ENCODE measurements at regions not wholly inside any gene's neighbourhood (a gene's known extent, or its start where the extent isn't known, plus 50 kb on each side); places are given as distances from the start of the nearest gene placed in this dataset.
"Not testable (repeated sequence)": the region's sequence is repeated elsewhere in the genome, so short reads cannot be mapped to it uniquely, and the experiment has no call there.

DNA sequence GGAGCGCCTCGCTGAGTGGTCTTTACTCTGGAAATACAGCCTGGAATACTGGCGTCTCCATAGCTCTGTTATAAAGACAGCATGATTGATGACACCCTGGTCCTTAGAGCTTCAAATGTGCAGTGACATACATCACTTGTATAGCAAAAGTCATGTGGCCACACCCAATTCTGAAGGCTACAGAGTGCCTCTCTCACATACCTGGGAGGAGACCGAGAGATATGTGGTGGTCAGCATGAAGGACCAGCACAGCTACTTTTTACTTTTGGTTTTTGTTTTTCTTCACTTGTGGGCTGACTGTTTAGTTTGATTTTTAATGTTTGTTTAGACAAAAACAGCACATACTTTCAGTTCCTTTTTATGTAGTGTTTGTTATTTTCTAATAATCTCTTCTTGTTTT, 938.5 kb upstream of the SOX11 start:
- no peak for DNase-seq

DNA sequence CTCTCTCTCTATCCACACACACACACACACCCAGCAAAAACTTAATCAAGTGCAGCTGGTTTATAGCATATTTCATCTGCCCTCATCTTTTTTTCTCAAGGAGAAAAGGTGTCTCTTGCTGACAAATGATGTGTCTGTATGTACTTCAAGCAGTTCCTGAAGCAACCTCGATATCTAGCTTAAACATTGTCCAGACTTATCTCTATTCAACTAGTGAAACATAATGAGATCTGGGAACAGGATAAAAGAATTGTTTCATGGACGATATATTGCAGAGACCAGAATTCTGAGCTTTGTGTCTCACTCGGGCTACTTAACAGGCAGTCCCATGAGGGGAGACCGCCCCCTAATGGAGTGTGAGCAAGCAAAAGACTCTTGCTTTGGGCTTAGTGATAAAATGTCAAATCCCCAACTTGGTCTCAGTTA, 929.2 kb upstream of the SOX11 start:
- DNase-seq, result no peak

DNA sequence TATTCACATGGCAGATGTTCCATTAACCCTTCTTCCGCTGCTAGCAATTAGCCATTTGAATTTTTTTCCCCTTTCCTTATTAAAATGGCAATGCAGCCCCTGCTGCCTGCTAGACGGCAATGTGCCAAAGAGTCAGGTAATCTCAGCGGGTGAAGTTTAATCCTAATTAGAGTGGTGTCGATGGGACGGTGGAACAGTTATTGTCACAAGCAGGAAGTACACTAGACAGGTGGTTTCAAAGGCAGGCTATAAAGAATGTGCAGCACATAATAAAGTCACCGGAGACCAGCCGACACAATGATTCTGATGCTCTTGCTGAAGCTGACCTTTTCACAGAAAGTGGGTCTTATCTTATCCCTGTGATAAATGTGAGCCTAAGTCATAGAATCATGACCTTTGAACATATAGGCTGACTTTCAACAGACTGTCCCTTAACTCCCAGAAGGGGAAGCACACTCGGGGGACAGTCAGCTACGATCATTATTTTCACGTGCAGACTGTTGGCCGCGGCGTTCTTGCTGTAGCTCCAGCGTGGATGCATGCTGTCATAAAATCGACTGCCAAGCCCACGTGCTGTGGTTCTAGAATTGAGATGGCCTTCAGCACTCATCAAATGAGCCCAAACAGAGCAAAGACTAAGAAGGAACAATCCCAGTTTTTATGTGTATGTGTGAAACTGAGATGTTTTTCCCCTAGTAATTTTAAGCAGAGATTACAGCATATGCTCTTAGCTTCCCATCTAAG, 926.2 kb upstream of the SOX11 start:
- no peak for DNase-seq

DNA sequence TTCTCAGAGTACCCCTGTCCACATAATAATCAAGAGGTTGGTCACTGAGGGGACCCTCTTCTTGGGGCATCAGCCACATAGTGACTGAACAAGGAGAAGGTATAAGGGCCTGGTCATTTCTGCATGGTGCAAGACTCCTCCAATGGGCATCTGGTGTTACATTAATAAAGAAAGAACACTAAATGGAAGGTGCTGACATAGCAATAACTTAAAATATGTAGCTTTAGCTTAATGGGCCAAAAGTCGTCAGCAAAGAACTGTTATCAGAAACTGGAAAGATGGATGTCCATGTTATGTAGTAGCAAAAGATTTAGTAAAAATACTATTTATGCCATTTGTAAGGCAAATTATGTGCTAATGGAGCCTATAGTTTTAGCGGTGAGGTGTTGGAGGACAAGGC, 916.5 kb upstream of the SOX11 start:
- no peak for DNase-seq

DNA sequence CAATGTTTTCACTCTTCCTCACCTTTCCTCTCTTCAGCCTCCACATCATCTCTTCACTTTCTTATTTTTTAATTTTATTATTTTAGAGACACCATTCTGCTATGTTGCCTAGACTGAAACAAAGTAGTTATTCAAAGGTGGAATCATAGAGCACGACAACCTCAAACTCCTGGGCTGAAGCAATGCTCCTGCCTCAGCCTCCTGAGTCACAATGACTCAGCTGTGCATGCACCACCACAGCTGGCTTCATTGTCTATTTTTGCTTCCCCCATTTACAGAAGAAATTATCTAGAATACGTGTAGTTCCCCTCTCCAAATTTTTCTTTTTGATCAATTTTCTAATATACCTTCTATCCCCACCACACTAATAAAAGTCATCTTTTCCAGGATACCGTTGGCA, 911.5 kb upstream of the SOX11 start:
- no peak for DNase-seq

DNA sequence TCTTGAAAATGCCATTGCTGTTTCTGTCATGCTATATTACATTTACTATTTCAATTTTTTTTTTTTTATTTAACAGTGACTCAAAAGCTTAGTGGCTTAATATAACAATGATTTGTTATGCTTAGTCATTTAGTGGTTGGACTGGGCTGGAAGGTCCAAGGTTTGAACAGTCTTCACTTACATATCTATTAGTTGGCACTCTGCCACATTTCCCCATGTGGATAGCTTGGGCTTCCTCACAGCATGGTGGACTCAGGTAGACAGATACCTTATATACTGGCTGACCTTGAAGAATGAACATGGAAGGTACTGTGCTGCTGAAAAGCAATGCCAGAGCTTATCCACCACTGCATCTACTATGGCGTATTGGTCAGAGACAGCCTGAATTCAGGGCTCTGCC, 909.5 kb upstream of the SOX11 start:
- DNase-seq, result no peak

DNA sequence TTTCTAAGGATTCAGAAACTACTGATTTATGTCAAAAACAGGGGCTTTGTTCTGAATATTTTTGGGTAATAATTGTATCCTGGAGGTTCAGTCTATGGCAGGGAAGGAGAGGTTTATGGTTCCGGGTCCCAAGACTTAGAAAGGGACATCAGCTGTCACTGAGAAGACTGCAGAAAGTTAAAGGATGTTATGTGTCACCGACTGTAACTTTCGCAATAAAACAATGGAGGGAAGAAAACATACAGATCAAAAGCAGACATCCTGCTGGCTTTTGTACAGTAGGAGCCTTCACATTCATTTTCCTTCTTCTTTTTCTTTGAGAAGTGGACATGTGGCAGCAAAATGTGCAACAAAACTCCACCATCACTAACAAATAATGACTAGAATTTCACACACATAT, 900.7 kb upstream of the SOX11 start:
- no peak for DNase-seq

DNA sequence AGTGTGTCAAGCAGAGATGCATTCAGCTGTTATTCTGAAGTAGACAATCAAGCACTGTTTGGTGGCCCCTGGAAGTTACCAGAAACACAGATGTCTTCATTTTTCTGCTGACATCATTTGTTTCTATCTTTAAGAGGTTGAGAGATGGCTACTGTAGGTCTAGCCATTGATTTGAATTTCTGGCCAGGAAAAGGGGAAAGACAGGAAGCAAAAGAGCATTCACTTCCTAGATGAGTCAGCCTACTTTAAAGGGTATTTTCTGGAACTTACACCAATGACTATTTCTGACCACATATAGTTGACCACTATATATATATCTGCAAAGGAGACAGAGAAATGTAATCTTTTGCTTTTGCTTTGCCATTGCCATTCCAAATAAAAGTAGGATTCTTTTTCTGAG, 900.1 kb upstream of the SOX11 start:
- no peak for DNase-seq

DNA sequence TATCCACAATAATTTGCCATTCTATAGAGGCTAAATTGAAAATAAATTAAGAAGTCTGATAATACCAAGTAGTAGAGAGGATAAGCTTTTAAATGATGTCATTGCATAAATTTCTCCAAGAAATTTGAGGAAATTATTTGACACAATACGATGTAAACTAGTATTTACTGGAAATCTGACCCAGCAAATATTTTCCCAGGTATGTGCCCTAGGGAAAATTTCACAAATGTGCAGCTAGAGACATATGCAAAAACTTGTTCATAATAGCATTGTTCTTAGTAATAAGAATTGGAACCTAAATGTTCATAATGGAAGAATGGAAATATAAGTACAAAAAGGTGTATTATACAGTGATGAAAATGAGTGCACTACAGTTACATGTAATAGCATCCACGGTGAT, 888.8 kb upstream of the SOX11 start:
- DNase-seq, result no peak

DNA sequence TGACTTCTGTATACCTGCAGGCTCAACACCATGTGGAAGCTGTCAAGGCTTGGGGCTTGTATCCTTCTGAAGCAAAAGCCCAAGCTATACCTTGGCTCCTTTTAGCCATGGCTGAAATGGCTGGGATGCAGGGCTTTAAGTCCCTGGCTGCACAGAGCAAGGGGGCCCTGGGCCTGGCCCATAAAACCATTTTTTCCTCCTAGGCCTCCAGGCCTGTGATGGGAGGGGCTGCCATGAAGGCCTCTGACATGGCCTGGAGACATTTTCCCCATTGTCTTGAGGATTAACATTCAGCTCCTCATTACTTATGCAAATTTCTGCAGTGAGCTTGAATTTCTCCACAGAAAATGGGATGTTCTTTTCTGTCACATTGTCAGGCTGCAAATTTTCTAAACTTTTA, 878.0 kb upstream of the SOX11 start:
- not testable (repeated sequence) for DNase-seq

DNA sequence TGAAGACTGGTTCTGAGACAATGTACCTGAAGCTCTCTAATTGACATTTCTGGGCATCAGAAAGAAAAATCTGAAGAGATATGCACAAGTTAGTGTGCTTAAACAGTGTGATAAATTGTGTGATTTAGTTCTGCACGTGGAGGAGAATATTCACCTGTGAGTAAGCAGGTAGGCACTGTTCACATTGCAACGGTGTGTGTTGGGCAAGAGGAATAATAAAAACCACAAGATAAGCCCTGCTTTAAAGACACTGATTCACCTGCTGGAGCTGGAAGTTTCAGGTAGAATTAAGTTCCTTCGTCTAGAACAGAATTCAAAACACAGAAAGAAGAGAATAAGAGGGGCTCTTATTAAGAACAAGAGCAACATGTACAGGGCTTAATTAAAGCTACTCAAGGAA, 864.3 kb upstream of the SOX11 start:
- DNase-seq, result no peak

DNA sequence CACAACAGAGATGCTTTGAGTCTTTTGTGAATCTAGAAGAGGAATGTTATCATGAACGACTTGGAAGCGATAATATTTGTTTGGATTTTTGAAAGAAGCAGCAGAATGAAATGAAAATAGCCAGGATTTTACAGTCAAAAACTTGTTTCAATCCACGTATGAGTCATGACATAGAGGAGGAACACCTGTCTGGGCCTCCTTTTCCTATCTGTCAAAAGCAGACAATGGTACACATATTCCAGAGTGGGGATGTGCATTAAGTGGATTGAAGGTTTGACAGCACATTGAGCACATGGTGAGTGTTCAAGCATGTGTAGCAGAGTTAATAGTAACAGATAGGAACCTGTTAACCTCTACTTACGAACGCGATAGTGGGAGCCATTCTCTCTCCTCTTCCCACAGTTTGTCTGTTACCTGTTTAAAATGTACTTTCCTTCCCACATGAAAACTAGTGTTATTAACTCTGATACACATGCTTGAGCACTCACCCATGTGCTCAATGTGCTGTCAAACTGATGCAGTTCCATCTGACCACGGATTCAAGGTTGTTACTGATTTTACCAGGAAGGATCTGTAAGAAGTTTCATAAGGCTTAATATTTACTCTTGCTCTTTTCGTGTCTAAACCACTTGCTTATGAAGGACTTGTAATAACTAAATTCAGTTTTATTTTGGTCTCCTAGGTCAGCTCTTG, 863.4 kb upstream of the SOX11 start:
- no peak for DNase-seq

DNA sequence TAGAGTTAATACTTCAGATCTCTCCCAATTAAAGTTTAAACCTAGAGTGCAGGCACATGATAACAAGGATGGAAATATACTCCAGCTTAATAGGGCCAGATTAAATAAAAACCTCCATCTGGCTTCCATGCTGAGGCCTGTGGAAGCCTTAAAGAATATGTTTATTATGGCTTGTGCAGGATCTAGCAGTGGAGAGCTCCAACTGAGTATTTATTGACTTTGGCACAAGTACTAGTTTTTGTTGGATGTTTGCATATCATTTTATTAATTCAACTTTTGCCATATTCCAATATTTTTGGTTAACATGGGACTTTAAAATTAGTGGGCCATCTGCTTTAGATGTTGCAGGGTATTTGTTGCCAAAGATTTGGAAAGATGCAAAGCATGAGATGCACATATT, 860.4 kb upstream of the SOX11 start:
- DNase-seq, result no peak

DNA sequence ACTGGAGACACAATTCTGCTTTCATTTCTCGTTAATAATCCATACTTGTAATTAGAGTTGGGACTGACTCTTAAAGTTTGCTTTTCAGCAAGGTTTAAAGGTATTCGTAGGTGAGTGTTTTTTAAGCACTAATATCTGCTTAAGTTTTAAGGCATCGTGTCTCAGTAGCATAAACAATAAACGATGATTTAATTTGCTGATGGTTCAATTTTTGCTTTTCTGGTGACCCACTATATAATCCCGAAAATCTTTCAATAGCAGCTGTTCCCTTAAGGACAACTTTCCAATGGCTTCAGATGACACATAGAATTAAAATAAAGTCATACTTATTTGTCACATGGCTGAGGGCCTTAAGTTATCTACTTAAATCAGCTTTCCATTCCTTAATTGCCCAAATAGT, 859.5 kb upstream of the SOX11 start:
- DNase-seq, result no peak

DNA sequence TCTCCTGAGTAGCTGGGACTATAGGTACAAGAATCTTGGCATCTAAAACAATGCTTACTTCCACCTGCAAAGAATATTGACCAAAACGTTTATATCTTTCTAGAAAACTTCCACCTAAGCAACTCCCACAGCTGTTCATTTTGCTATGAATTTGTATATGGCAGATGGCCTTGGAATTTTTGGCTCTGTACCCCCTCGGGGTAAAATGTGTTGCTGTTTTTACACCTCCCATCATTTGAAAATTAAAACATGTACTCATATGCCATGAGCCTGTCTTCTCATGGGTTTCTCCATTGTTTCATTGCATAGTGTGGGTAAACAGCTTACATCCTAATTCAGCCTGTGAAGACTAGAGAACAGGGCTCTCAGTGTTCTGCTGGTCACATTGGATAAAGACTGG, 853.6 kb upstream of the SOX11 start:
- no peak for DNase-seq

DNA sequence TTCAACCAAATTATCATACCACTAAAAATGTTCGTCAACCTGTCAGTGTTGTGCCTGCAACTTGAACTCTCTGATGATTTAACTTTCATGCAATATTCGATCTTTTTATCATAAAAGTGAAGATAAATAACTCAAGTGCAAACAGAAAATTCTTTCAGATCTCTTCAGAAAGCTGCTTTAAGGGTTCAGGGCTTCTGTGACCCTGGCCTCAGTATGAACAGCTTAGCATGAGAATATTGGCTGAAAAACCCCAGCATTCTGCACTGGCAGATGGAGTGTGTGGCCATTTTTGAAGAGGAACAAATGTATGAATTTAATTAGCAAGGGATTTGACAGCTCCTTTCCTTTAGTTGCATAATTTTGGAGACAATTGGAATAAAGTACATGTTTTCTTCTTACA, 851.4 kb upstream of the SOX11 start:
- DNase-seq, result no peak

DNA sequence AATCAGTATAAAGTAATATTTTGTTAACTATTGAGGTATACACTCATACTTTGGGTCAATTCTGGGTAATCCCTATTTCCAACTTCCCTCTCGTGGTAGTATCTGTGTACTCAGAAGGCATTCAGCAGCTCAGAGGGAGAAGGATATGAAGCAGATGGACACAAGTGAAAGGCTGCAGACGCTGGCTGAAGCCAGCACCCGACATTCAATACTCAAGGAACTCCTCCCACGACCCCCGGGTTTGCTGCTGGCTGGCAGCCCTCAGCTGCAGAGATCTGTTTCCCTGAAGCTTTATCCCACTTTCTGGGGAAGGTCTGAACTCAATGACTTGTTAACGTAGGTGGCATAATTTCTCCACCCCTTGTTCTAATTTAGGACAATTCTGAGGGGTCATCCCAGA, 847.3 kb upstream of the SOX11 start:
- DNase-seq, result no peak

DNA sequence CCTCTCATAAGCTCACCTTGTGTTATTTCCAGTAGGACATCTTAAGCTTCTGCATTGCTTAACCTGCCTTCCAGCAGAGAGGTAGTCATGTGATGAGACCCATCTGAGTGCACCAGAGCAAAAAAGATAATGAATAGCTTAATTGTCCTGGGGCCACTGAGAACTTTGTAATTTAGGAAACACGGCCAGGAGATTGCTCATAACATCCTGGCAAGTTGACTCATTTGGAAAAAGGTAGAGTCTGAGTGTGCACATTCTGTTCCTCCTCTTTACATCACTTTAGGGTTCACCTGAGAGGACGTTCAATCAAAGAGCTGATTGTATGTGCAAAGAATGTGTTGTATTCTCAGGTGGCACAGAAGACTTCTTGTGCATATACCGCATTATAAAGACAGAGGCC, 830.2 kb upstream of the SOX11 start:
- DNase-seq, result no peak

DNA sequence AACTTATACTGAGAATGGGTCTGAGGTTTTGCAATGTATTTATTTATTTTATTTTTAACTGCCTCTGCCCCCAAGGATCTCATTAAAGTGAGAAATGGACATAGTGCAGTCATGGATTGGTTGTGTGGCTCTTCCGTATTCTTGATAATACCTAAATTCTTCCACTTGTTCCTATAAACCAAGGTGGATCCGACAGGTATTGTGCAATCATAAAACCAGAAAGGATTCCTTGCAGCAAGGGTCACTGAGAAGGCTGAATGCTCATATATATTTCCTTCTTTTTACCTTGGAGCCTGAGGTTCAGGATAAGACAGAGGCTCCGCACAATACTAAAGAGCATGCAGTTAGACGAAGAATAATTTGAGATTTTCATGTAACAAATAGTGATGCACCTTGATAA, 826.0 kb upstream of the SOX11 start:
- no peak for DNase-seq

DNA sequence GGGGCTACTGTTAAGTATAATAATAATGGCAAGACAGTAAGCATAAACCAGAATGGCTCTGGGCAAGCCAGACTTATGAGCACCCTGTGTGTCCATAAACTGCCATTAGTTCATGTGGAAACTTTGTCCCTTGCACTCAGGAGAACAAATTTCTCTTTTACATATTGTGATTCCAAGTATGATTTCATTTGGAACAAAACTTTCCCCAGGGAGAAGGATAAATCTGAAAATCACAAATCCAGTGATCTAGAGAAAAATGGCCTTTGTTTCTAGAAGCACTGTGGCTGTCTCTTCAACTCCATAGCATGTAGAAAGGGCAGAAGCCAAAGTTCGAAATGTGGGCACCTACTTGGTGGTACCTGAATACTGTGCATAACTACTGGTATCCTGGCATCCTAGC, 823.7 kb upstream of the SOX11 start:
- no peak for DNase-seq

DNA sequence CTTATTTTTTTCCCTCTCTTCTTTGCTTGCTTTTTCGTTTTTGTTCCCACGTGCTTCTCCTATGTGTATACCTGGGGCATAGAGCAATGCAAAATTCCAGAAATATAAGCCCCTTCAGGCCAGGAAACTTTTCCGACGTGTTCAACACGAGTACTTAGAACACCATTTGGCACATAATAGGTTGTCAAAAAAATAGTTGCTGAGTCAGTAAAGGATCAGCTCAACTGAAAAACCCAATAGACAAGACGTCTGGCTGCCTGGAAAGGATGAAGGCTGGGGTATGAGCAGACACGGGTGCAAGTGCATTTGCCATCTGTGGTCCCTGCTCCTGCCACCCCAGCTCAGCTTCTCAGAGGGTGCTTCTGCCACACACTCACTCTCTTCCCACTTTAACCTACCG, 823.0 kb upstream of the SOX11 start:
- no peak for DNase-seq

DNA sequence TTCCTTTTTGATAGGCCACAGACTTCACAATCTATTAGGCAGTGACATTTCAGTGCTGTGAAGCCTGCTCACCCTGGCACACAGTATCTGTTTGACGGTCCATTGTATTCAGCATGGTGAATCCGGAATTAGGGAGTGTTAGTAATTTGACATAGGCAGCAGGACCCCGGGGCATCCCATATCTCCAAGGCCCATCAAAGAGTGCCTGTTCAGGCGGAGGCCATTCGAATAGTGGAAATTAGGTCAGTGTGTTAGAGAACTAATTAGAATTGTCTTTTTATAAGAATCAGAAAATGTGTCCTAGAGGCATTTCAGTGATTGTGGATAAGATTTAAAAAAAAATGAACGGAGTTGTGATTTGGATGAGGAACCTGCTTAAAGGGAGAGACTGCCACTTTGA, 818.8 kb upstream of the SOX11 start:
- DNase-seq, result no peak

DNA sequence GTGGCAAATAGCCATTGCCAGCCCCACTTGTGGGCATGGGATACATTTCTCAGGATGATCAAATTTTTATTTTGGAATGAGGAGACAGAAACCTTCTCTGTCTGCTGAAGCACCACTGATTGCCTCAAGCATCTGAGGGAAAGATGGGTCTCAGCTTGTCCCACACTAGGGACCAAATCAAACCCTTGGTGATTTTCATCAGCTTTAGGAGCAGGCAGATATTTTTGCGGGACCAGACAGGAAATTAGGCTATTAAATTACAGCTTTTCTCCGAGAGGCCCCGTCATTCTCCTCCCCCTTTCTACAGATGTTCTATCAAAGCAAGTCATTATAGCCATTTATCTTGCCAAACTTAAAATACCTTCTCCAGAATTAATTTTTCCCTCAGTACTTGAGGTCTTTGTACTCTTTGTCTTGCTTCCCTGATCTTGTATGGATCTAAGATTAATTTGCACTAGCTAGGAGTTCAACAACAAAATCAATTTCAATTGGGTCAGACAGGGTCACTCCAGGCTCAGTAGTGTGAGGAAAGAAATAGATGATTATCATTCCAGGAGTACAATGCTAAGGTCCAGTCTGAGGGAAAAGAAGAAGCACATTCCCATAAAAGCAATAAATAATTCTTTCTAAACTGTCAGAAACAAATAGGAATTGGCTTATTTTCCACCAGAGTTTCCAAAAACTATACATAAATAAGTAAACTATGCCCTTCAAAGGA, 818.1 kb upstream of the SOX11 start:
- no peak for DNase-seq

DNA sequence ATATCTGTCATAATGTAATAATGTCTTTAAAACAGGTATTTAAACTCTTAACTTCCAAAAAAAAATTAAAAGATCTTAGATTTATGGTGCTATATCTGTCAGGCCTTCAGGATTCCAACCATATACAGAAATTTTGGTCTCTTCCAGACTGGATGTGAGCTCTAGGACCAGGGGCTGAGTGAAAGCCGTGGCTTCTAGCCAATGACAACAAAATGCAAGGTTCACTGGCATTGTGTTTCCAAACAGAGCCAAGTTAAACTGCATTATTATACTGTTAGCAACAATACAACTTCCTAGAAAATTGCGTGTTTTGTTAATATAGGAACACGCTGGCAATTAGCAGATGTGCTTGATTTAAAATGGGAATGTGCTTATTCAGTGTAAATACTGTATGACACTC, 809.8 kb upstream of the SOX11 start:
- no peak for DNase-seq

Measured in SIG-M5 (cell line).